HCT116 (cell line): ENCODE measurements at regions not wholly inside any gene's neighbourhood (a gene's known extent, or its start where the extent isn't known, plus 50 kb on each side); places are given as distances from the start of the nearest gene placed in this dataset.

Experiments
- ATAC-seq: fragments of 200-7000 bp; cut with Tn5 transposase; 2 replicates; pipeline ENCODE4 v1.9.1; 2020; ENCODE audit warnings: mild to moderate bottlenecking, moderate library complexity
- BruUV-seq: library from RNA; stranded (reverse); fragments of 400-500 nt; replicated peaks from 2 replicates; lab custom pipeline; 2021; lab: Mats Ljungman, UMichigan
- CTCF ChIA-PET: fragments of 300-600 bp; sonication (Branson Sonifier 250); formaldehyde crosslinking; loops from one replicate; lab custom pipeline; 2021; ENCODE audit warnings: antibody characterized with exemption; lab: Charles Lee
- POLR2A ChIA-PET: fragments of 300-600, 350-600 bp; sonication (Branson Sonifier 250); formaldehyde crosslinking; loops from one replicate; lab custom pipeline; 2021; ENCODE audit warnings: antibody characterized with exemption; lab: Charles Lee
- RAD21 ChIA-PET, 2 experiments: fragments of 300-600 bp; sonication (Branson Sonifier 250); formaldehyde crosslinking; loops; one replicate each; lab custom pipeline; 2023; ENCODE audit warnings: low total read pairs in 2 of 2; ENCODE audit not compliant: uncharacterized antibody in 2 of 2, unreplicated experiment in 2 of 2, low non-redundant PET in 1 of 2; lab: Charles Lee
- DNase-seq: peaks from one replicate; pipeline ENCODE4 v3.0.0-alpha.2; 2010; ENCODE audit warnings: low read depth, low spot score
- H2AFZ ChIP-seq: fragments of 200-600 bp; shearing (Covaris generic), sonication (generic); 2 replicates; pipeline ENCODE4 v1.6.1; 2017; ENCODE audit warnings: low read depth, mixed run types, mixed read lengths, antibody characterized with exemption, low read length; ENCODE audit not compliant: poor library complexity, severe bottlenecking
- H3K27ac ChIP-seq: 2 replicates; pipeline ENCODE4 v1.5.1; 2012; ENCODE audit warnings: low read depth, low read length
- H3K27me3 ChIP-seq: fragments of 200-600 bp; sonication (generic); 2 replicates; pipeline ENCODE4 v1.6.1; 2016; ENCODE audit warnings: mixed run types, low read length, mixed read lengths; ENCODE audit not compliant: insufficient read depth
- H3K36me3 ChIP-seq, 2 experiments: fragments of 200-500 bp in 1 of 2; fragments of 200-600 bp in 1 of 2; sonication (Bioruptor generic) in 1 of 2; sonication (generic) in 1 of 2; 2 replicates each; pipeline versions ENCODE4 v1.5.1 to v1.6.1; 2014 to 2016; ENCODE audit warnings: low read length in 2 of 2, inconsistent platforms in 1 of 2, mixed read lengths in 1 of 2, mixed run types in 1 of 2; ENCODE audit not compliant: insufficient read depth in 2 of 2, control insufficient read depth in 1 of 2
- H3K4me1 ChIP-seq, 2 experiments: fragments of 200-600 bp in 1 of 2; sonication (generic) in 1 of 2; 2 replicates each; pipeline versions ENCODE4 v1.5.1 to v1.6.1; 2012 to 2017; ENCODE audit warnings: low read length in 2 of 2, inconsistent platforms in 1 of 2, mild to moderate bottlenecking in 1 of 2, mixed read lengths in 1 of 2, mixed run types in 1 of 2, moderate library complexity in 1 of 2; ENCODE audit not compliant: insufficient read depth in 2 of 2, control insufficient read depth in 1 of 2
- H3K4me2 ChIP-seq: fragments of 200-600 bp; sonication (generic); 2 replicates; pipeline ENCODE4 v1.6.1; 2017; ENCODE audit warnings: mixed run types, low read length, mixed read lengths
- H3K4me3 ChIP-seq, 2 experiments: fragments of 200-600 bp in 1 of 2; sonication (generic) in 1 of 2; replicated peaks in 1 of 2; 2 replicates each; pipeline ENCODE4 v1.5.1; 2011 to 2016; ENCODE audit warnings: low read length in 2 of 2, control low read depth in 1 of 2, low read depth in 1 of 2, mild to moderate bottlenecking in 1 of 2, mixed read lengths in 1 of 2, mixed run types in 1 of 2
- H3K79me2 ChIP-seq: fragments of 200-600 bp; sonication (generic); 2 replicates; pipeline ENCODE4 v1.6.1; 2017; ENCODE audit warnings: mild to moderate bottlenecking, mixed run types, low read length, moderate library complexity, mixed read lengths; ENCODE audit not compliant: insufficient read depth
- H3K9ac ChIP-seq: fragments of 200-600 bp; sonication (generic); 2 replicates; pipeline ENCODE4 v1.6.1; 2016; ENCODE audit warnings: low read length, mixed read lengths
- H3K9me2 ChIP-seq: fragments of 200-600 bp; sonication (generic), shearing (Covaris generic); 2 replicates; pipeline ENCODE4 v1.6.1; 2017; ENCODE audit warnings: mixed run types, mild to moderate bottlenecking, moderate library complexity; ENCODE audit not compliant: insufficient read depth
- H3K9me3 ChIP-seq, 2 experiments: fragments of 200-500 bp in 1 of 2; fragments of 200-600 bp in 1 of 2; sonication (Bioruptor generic) in 1 of 2; sonication (generic) in 1 of 2; 2 replicates each; pipeline ENCODE4 v1.6.1; 2014 to 2017; ENCODE audit warnings: low read length in 2 of 2, mixed read lengths in 2 of 2, inconsistent platforms in 1 of 2, low read depth in 1 of 2, mild to moderate bottlenecking in 1 of 2, mixed run types in 1 of 2, moderate library complexity in 1 of 2; ENCODE audit not compliant: control insufficient read depth in 1 of 2, insufficient read depth in 1 of 2
- H4K20me1 ChIP-seq: fragments of 200-600 bp; sonication (generic), shearing (Covaris generic); 2 replicates; pipeline ENCODE4 v1.6.1; 2017; ENCODE audit warnings: mixed run types, mild to moderate bottlenecking, moderate library complexity; ENCODE audit not compliant: insufficient read depth
- ATF3 ChIP-seq: IDR thresholded peaks from 2 replicates; pipeline ENCODE4 v1.6.1; 2012
- EGR1 ChIP-seq: IDR thresholded peaks from 2 replicates; pipeline ENCODE4 v1.6.1; 2012; ENCODE audit warnings: low read depth
- EZH2 ChIP-seq: fragments of 200-600 bp; sonication (generic); IDR thresholded peaks from 2 replicates; pipeline ENCODE4 v1.6.1; 2017; ENCODE audit warnings: antibody characterized with exemption, mixed run types
- FOSL1 ChIP-seq: IDR thresholded peaks from 2 replicates; pipeline ENCODE4 v1.6.1; 2012; ENCODE audit warnings: low read depth
- JUND ChIP-seq: IDR thresholded peaks from 2 replicates; pipeline ENCODE4 v1.6.1; 2012
- POLR2A ChIP-seq: IDR thresholded peaks from 2 replicates; pipeline ENCODE4 v1.7.0; 2011; ENCODE audit warnings: borderline replicate concordance; ENCODE audit not compliant: insufficient read depth, insufficient read length; ENCODE audit errors: extremely low read depth
- POLR2AphosphoS5 ChIP-seq: IDR thresholded peaks from 2 replicates; pipeline ENCODE4 v1.6.1; 2011; ENCODE audit warnings: mild to moderate bottlenecking, low read depth, low read length, moderate library complexity
- REST ChIP-seq: IDR thresholded peaks from 2 replicates; pipeline ENCODE4 v1.6.1; 2012; ENCODE audit warnings: low read depth
- SRF ChIP-seq: IDR thresholded peaks from 2 replicates; pipeline ENCODE4 v1.6.1; 2012; ENCODE audit warnings: low read depth
- ZNF274 ChIP-seq: fragments of 200-500 bp; sonication (Bioruptor generic); IDR thresholded peaks from 2 replicates; pipeline ENCODE4 v1.6.1; 2014; ENCODE audit warnings: mild to moderate bottlenecking, low read depth, low read length, inconsistent platforms
- intact Hi-C: fragments of 100-400 bp; cut with micrococcal nuclease; formaldehyde crosslinking; loops from 2 replicates; pipeline ENCODE4 v1.10.0; 2022

GRCh38 chrX:68985135-68985755 is 156.4 kb downstream of the EFNB1 start (continued):
- no peak for TF ChIP-seq REST

GRCh38 chrX:68983004-68983857 is 154.4 kb downstream of the EFNB1 start:
- no peak overlapping the region for H3K27ac ChIP-seq
- H4K20me1 ChIP-seq = no peaks in the 10 kb centered on the region
- ATAC-seq (no peak), DNase-seq (no peak)
- H3K9me3 ChIP-seq = no peaks in the 10 kb centered on the region
- H3K27me3 ChIP-seq = no peaks in the 10 kb centered on the region
- H2AFZ ChIP-seq = no peak overlapping the region
- ChIA-PET RAD21 (no interaction called here), POLR2A (no interaction called here), CTCF (no interaction called here)
- no peaks in the 10 kb centered on the region for H3K36me3 ChIP-seq
- H3K79me2 ChIP-seq = no peaks in the 10 kb centered on the region
- no peaks in the 10 kb centered on the region for H3K4me1 ChIP-seq
- TF ChIP-seq ZNF274 = no peak
- TF ChIP-seq EGR1 = no peak
- TF ChIP-seq POLR2A = no peak
- no peak for TF ChIP-seq JUND
- TF ChIP-seq POLR2AphosphoS5 = no peak
- TF ChIP-seq FOSL1 = no peak
- no peak for TF ChIP-seq SRF
- TF ChIP-seq EZH2 = no peak
- TF ChIP-seq ATF3 = no peak
- intact Hi-C loops = no loop called here
- no peak overlapping the region for H3K4me3 ChIP-seq
- H3K9me2 ChIP-seq = no peaks in the 10 kb centered on the region
- H3K9ac ChIP-seq = no peak overlapping the region
- BruUV-seq = no TSS peak
- H3K4me2 ChIP-seq = no peak overlapping the region
